CD4-positive, alpha-beta memory T cell (primary cell): ENCODE measurements at regions not wholly inside any gene's neighbourhood (a gene's known extent, or its start where the extent isn't known, plus 50 kb on each side); places are given as distances from the start of the nearest gene placed in this dataset.
"Not testable (repeated sequence)": the region's sequence is repeated elsewhere in the genome, so short reads cannot be mapped to it uniquely, and the experiment has no call there.

Source experiments
- CTCF ChIA-PET: fragments of 350-600 bp; sonication (Branson Sonifier 250); formaldehyde crosslinking; loops from one replicate; lab custom pipeline; 2021; ENCODE audit warnings: inconsistent platforms; ENCODE audit not compliant: partially characterized antibody; lab: Charles Lee
- POLR2A ChIA-PET: fragments of 350-600 bp; sonication (Branson Sonifier 250); formaldehyde crosslinking; loops from one replicate; lab custom pipeline; 2021; ENCODE audit not compliant: partially characterized antibody; lab: Charles Lee
- DNase-seq, 5 donors: peaks; one replicate each; pipeline versions ENCODE4 v3.0.0 to v3.0.0-alpha.2; 2020 to 2022; ENCODE audit warnings: mixed read lengths in 1 of 5
- H3K27ac ChIP-seq: one replicate; pipeline ENCODE4 v1.7.0; 2013; ENCODE audit warnings: low read depth, low read length
- H3K27me3 ChIP-seq: 2 replicates; pipeline ENCODE4 v1.7.0; 2013; ENCODE audit warnings: mild to moderate bottlenecking, low read length, moderate library complexity; ENCODE audit not compliant: insufficient read depth
- H3K36me3 ChIP-seq: 2 replicates; pipeline ENCODE4 v1.7.0; 2013; ENCODE audit warnings: mild to moderate bottlenecking, low read length, moderate library complexity; ENCODE audit not compliant: insufficient read depth
- H3K4me1 ChIP-seq: 2 replicates; pipeline ENCODE4 v1.7.0; 2013; ENCODE audit warnings: mild to moderate bottlenecking, low read length, moderate library complexity; ENCODE audit not compliant: insufficient read depth
- H3K4me3 ChIP-seq, 2 donors: one replicate each; pipeline ENCODE4 v1.7.0; 2013; ENCODE audit warnings: low read length in 2 of 2, mild to moderate bottlenecking in 1 of 2
- H3K9me3 ChIP-seq, 2 donors: one replicate each; pipeline ENCODE4 v1.7.0; 2013; ENCODE audit warnings: low read length in 2 of 2, control low read depth in 1 of 2; ENCODE audit not compliant: control insufficient read depth in 1 of 2
- H3K27ac Mint-ChIP-seq, 7 donors: one replicate each; pipeline ENCODE4 v1.8.0; 2020 to 2021; ENCODE audit warnings: mixed read lengths in 7 of 7, mild to moderate bottlenecking in 6 of 7, inconsistent platforms in 3 of 7, moderate library complexity in 3 of 7
- H3K27me3 Mint-ChIP-seq, 2 donors: one replicate each; pipeline ENCODE4 v1.8.0; 2020 to 2021; ENCODE audit warnings: mixed read lengths in 2 of 2
- H3K36me3 Mint-ChIP-seq, 2 donors: one replicate each; pipeline ENCODE4 v1.8.0; 2020 to 2021; ENCODE audit warnings: mixed read lengths in 2 of 2, inconsistent platforms in 1 of 2, mild to moderate bottlenecking in 1 of 2
- H3K4me1 Mint-ChIP-seq, 4 donors: one replicate each; pipeline ENCODE4 v1.8.0; 2020 to 2021; ENCODE audit warnings: mixed read lengths in 4 of 4, mild to moderate bottlenecking in 1 of 4
- H3K4me3 Mint-ChIP-seq, 8 donors: one replicate each; pipeline ENCODE4 v1.8.0; 2020 to 2021; ENCODE audit warnings: mixed read lengths in 8 of 8, mild to moderate bottlenecking in 7 of 8, moderate library complexity in 6 of 8, inconsistent platforms in 3 of 8
- H3K9me3 Mint-ChIP-seq, 8 donors: one replicate each; pipeline ENCODE4 v1.8.0; 2020 to 2021; ENCODE audit warnings: mixed read lengths in 8 of 8, mild to moderate bottlenecking in 5 of 8, inconsistent platforms in 3 of 8, moderate library complexity in 1 of 8
- intact Hi-C: fragments of 100-400 bp; cut with micrococcal nuclease; formaldehyde crosslinking; loops from one replicate; pipeline ENCODE4 v1.15.1; 2023

GRCh38 chr1:234817313-234818039 lies 207.5 kb upstream of the IRF2BP2 start:
- CTCF ChIA-PET, POLR2A ChIA-PET, H3K27me3 Mint-ChIP-seq, H3K4me3 Mint-ChIP-seq, H3K9me3 Mint-ChIP-seq, DNase-seq, H3K27ac Mint-ChIP-seq, H3K4me1 Mint-ChIP-seq, H3K27ac ChIP-seq, H3K9me3 ChIP-seq, H3K36me3 Mint-ChIP-seq, H3K36me3 ChIP-seq, H3K27me3 ChIP-seq, H3K4me3 ChIP-seq, intact Hi-C loops, H3K4me1 ChIP-seq: not testable (repeated sequence)

- H3K9me3 Mint-ChIP-seq, H3K4me3 Mint-ChIP-seq, CTCF ChIA-PET, POLR2A ChIA-PET, H3K36me3 ChIP-seq, DNase-seq, H3K27ac Mint-ChIP-seq, H3K4me1 Mint-ChIP-seq, H3K27me3 Mint-ChIP-seq, H3K9me3 ChIP-seq, H3K36me3 Mint-ChIP-seq, intact Hi-C loops, H3K4me3 ChIP-seq, H3K4me1 ChIP-seq, H3K27ac ChIP-seq, H3K27me3 ChIP-seq: not testable (repeated sequence)
These were observed 206.9 kb upstream of the IRF2BP2 start for GRCh38 chr1:234816864-234817263.

GRCh38 chr1:234816186-234816851 lies 206.3 kb upstream of the IRF2BP2 start:
- H3K27me3 Mint-ChIP-seq, H3K27ac ChIP-seq, H3K27me3 ChIP-seq, H3K27ac Mint-ChIP-seq, CTCF ChIA-PET, H3K4me3 Mint-ChIP-seq, H3K9me3 Mint-ChIP-seq, H3K4me1 Mint-ChIP-seq, H3K4me3 ChIP-seq, H3K36me3 ChIP-seq, H3K4me1 ChIP-seq, H3K9me3 ChIP-seq, DNase-seq, intact Hi-C loops, POLR2A ChIA-PET, H3K36me3 Mint-ChIP-seq: not testable (repeated sequence)

- intact Hi-C loops, POLR2A ChIA-PET, H3K36me3 ChIP-seq, CTCF ChIA-PET, H3K4me1 ChIP-seq, DNase-seq, H3K27me3 Mint-ChIP-seq, H3K27me3 ChIP-seq, H3K9me3 ChIP-seq, H3K4me3 ChIP-seq, H3K27ac ChIP-seq, H3K4me3 Mint-ChIP-seq, H3K27ac Mint-ChIP-seq, H3K9me3 Mint-ChIP-seq, H3K36me3 Mint-ChIP-seq, H3K4me1 Mint-ChIP-seq: not testable (repeated sequence)
These were observed 205.4 kb upstream of the IRF2BP2 start for GRCh38 chr1:234815295-234815815.

DNA sequence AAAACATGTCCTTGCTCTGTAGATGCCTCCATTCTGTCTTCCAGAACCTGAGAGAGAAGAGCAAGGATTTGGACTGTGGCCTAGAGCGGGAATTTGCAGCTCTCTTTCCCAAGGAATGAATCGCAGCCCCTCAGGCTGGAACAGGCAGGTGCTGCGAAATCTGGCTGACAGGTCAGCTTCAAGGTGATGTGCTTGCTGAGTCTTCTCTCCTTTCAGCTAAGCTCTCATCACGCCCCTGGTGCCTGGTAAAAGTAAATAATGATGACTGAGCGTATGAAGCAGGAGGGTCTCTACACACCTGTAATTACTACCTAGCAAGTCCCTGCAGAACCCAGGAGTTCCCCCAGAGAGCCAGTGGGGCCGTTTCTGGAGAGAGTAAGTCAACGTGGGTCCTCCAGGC lies 204.3 kb upstream of the IRF2BP2 start:
- intact Hi-C loops, H3K9me3 Mint-ChIP-seq, H3K9me3 ChIP-seq, POLR2A ChIA-PET, H3K4me1 ChIP-seq, H3K27me3 Mint-ChIP-seq, H3K27me3 ChIP-seq, H3K27ac ChIP-seq, H3K27ac Mint-ChIP-seq, H3K4me1 Mint-ChIP-seq, H3K4me3 ChIP-seq, DNase-seq, H3K4me3 Mint-ChIP-seq, H3K36me3 Mint-ChIP-seq, H3K36me3 ChIP-seq, CTCF ChIA-PET: not testable (repeated sequence)

- H3K27ac ChIP-seq, H3K4me3 Mint-ChIP-seq, intact Hi-C loops, H3K27me3 ChIP-seq, DNase-seq, H3K4me3 ChIP-seq, CTCF ChIA-PET, H3K9me3 Mint-ChIP-seq, H3K27me3 Mint-ChIP-seq, H3K4me1 Mint-ChIP-seq, H3K9me3 ChIP-seq, POLR2A ChIA-PET, H3K4me1 ChIP-seq, H3K36me3 Mint-ChIP-seq, H3K36me3 ChIP-seq, H3K27ac Mint-ChIP-seq: not testable (repeated sequence)
These were observed 201.8 kb upstream of the IRF2BP2 start for GRCh38 chr1:234811824-234812223.

DNA sequence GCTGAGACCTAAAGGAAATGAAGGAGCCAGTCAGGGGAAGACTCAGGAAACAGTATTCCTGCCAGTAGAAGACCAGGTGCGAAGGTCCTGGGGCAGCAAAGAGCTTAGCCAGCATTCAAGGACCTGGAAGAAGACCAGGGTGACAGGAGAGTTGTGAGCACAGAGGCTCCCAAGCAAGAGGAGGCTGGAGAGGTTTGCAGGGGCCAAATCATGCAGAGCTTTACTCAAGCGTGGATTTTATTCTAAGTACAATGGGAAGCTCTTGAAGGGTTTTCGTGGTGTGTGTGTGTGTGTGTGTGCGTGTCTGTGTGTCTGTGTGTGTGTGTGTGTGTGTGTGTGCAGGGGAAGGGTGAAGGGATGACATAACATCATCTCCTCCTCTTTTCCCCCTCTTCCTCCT lies 200.7 kb upstream of the IRF2BP2 start:
- peak overlapping the region in 1 of 7 donors; percentile 70 for H3K27ac Mint-ChIP-seq
- intact Hi-C loops, DNase-seq, H3K27me3 Mint-ChIP-seq, H3K36me3 Mint-ChIP-seq, H3K9me3 ChIP-seq, H3K27ac ChIP-seq, H3K4me3 Mint-ChIP-seq, H3K36me3 ChIP-seq, H3K9me3 Mint-ChIP-seq, H3K4me3 ChIP-seq, POLR2A ChIA-PET, H3K27me3 ChIP-seq, H3K4me1 Mint-ChIP-seq, CTCF ChIA-PET, H3K4me1 ChIP-seq: not testable (repeated sequence)
